ENCODE measurements at regions not wholly inside any gene's neighbourhood (a gene's known extent, or its start where the extent isn't known, plus 50 kb on each side); places are given as distances from the start of the nearest gene placed in this dataset.

DNA sequence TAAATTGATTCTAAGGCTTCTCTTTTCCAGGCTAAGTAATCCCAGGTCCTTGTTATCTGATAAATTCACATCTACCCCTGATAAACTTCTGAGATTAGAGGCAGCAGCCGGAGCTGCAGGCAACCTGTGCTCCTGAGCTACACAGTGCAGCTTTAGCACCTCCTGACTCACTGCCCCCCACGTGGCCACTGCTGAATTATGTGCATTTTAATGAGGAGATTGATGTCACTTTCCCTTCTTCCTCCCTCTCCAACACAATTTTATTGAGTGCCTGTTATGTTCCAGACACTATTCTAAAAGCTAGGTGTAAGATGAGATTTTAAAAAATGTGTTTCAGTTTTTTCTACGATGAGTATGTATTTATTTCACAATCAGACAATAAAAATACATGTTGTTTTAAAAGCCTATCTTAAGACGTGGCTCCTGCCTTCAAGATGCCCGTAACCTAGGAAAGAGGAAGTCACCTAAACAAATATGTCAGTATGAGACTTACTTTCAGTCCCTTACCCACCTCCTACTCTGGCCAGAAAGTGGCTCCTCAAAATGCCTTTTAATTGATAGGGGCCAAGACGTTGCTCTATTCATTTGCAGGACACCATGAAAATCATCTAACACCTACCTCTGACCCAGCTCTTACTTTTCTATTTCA lies 161.5 kb upstream of the PFN2 start:
- DNase-seq (ENCODE audit: low read depth): peak; percentile 45
- H3K4me3 ChIP-seq (ENCODE audit: low read depth, low read length): no peak overlapping the region
- TF ChIP-seq, protein P1, sequence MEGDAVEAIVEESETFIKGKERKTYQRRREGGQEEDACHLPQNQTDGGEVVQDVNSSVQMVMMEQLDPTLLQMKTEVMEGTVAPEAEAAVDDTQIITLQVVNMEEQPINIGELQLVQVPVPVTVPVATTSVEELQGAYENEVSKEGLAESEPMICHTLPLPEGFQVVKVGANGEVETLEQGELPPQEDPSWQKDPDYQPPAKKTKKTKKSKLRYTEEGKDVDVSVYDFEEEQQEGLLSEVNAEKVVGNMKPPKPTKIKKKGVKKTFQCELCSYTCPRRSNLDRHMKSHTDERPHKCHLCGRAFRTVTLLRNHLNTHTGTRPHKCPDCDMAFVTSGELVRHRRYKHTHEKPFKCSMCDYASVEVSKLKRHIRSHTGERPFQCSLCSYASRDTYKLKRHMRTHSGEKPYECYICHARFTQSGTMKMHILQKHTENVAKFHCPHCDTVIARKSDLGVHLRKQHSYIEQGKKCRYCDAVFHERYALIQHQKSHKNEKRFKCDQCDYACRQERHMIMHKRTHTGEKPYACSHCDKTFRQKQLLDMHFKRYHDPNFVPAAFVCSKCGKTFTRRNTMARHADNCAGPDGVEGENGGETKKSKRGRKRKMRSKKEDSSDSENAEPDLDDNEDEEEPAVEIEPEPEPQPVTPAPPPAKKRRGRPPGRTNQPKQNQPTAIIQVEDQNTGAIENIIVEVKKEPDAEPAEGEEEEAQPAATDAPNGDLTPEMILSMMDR (IDR thresholded peaks at IDR 0.05; ENCODE audit: insufficient read depth, low read depth, low read length, missing control alignments): no peak

DNA sequence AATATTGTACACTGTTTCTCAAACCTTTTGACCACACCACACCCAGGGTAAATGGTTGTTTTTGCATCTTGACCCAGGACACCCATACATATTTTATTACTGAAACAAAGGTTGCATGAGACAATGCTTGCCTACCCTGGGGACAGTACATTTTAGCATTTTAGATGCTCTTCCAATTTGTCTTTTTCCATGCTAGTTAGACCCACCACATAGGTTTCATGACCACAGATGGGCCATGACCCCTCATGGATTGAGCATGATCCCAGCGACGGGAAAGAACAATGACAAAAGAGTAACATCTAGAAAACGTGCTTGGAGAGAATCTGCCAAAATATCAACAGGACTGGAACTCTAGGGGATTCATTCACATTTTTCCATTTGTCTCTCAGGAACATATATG lies 161.0 kb upstream of the PFN2 start:
- no peak for DNase-seq (ENCODE audit: low read depth)
- TF ChIP-seq, protein P1 (IDR thresholded peaks at IDR 0.05; ENCODE audit: insufficient read depth, low read depth, low read length, missing control alignments): no peak
- no peak overlapping the region for H3K4me3 ChIP-seq (ENCODE audit: low read depth, low read length)

DNA sequence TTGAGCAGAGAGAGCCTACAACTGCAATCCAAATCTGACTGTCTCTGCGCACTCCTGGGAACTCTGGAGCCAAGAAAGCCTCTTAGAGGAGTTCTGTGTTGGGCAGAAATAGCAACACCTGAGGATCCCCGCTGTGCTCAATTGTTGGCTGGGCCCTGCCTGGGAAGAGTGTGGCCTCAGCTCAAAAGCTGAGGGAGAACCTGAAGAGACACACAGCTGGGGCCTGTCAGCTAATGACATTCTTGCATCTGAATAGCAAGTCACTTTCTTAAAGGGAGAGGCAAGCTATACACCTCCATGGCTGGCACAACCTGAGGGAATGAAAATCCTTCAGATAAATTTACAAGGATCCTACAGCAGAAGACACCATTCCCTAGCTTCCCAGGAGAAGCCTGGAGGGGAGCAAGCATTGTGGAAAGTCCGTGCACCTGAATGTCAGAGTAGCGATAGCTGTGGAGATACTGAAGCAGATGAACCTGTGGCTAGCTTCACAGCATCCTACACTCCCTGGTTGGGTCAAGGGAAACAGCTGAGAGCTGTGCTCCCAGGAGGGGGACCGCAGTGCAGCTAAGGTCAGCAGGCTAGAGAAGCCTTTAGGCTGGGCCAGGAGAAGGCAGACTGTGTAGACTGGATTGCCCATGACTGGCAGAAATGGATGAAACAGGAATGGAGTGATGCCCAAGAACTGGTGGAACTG lies 159.9 kb upstream of the PFN2 start:
- no peak for DNase-seq (ENCODE audit: low read depth)

DNA sequence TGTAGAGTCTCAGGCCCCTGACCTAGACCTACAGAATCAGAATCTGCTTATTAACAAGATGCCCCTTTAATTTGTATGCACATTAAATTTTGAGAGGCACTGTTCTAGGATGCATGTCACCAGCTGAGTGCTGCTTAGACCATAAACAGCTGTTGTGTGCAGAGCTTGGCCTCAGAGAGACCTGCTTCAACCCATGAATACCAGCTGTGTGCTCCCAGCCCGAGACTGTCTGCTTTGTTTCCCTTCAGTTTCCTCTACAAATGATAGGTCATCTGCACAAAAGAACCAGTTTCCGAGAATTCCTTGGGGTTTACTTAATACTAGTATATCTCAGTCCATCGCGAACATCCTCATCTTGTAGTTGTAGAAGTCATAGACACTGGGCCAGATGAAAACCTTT lies 158.5 kb upstream of the PFN2 start:
- no peak overlapping the region for H3K4me3 ChIP-seq (ENCODE audit: low read depth, low read length)
- TF ChIP-seq, protein P1 (IDR thresholded peaks at IDR 0.05; ENCODE audit: insufficient read depth, low read depth, low read length, missing control alignments): no peak
- no peak for DNase-seq (ENCODE audit: low read depth)

More for the DNA sequence above, 159.9 kb upstream of the PFN2 start:
- H3K4me3 ChIP-seq (ENCODE audit: low read depth, low read length): no peak overlapping the region
- TF ChIP-seq, protein P1 (IDR thresholded peaks at IDR 0.05; ENCODE audit: insufficient read depth, low read depth, low read length, missing control alignments): no peak

DNA sequence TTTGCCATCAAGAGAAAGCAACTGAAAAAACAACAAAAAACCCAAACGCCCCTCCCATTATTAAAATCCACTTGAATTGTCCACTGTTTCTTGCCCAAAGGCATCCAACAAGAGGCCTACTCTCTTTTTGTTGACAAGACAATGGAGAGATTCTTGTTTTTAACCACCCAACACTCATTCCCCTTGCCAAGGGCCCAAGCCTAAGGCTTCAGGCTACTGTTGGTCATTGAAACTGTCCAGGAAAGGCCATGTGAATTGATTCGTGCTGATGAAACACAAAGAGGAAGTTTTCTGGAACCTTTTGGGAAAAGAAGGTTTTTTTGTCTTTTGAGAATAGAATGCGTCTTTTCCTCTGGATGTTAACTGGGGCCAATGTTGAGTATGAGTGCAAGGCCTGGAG lies 157.4 kb upstream of the PFN2 start:
- no peak overlapping the region for H3K4me3 ChIP-seq (ENCODE audit: low read depth, low read length)
- no peak for DNase-seq (ENCODE audit: low read depth)
- TF ChIP-seq, protein P1 (IDR thresholded peaks at IDR 0.05; ENCODE audit: insufficient read depth, low read depth, low read length, missing control alignments): no peak

DNA sequence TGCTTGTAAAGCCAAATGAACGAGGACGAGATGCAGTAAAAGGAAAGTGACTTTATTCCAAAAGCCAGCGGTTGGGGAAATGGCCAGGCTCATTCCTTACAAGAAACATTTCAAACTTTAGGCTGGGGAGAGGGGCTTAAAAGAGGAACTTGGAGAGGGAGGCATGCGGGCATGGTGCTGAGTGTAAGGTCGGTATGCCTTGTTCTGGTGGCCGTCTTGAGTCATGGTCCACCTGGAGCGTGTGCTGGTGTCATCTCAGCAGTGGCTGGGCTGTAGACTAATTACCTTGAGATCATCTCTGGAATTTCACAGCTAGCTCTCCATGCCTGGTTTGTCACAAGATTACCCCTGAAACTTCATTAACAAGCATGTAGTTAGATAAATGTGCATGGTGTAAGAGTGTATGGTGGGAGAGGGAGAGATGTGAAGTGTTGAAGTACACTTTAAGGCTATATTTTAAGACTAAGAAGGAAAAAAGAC lies 156.4 kb upstream of the PFN2 start:
- H3K4me3 ChIP-seq (ENCODE audit: low read depth, low read length): no peak overlapping the region
- TF ChIP-seq, protein P1 (IDR thresholded peaks at IDR 0.05; ENCODE audit: insufficient read depth, low read depth, low read length, missing control alignments): no peak
- DNase-seq (ENCODE audit: low read depth): no peak

Data from GM12865 (cell line).